GM12875 (cell line): ENCODE measurements at regions not wholly inside any gene's neighbourhood (a gene's known extent, or its start where the extent isn't known, plus 50 kb on each side); places are given as distances from the start of the nearest gene placed in this dataset.

Experiments used
- H3K4me3 ChIP-seq: one replicate; pipeline ENCODE4 v1.5.1; 2011; ENCODE audit warnings: low read depth, low read length, control low read depth
- CTCF ChIP-seq: IDR thresholded peaks from 2 replicates; pipeline ENCODE4 v1.5.1; 2011; ENCODE audit warnings: low read depth, mild to moderate bottlenecking, control low read depth, inconsistent platforms, low read length, moderate library complexity, borderline replicate concordance; ENCODE audit not compliant: insufficient read depth

GRCh38 chr13:59094181-59094580, 1069.5 kb downstream of the DIAPH3 start:
- TF ChIP-seq CTCF = no peak
- no peak overlapping the region for H3K4me3 ChIP-seq

- TF ChIP-seq CTCF = no peak
- no peak overlapping the region for H3K4me3 ChIP-seq
These were observed 1064.3 kb downstream of the DIAPH3 start for GRCh38 chr13:59099182-59099974.

GRCh38 chr13:59103004-59103768, 1060.5 kb downstream of the DIAPH3 start:
- no peak for TF ChIP-seq CTCF
- no peak overlapping the region for H3K4me3 ChIP-seq

- H3K4me3 ChIP-seq = no peak overlapping the region
- no peak for TF ChIP-seq CTCF
These were observed 1052.0 kb downstream of the DIAPH3 start for GRCh38 chr13:59111751-59112171.

GRCh38 chr13:59112221-59112718, 1051.5 kb downstream of the DIAPH3 start:
- H3K4me3 ChIP-seq = no peak overlapping the region
- no peak for TF ChIP-seq CTCF

- no peak overlapping the region for H3K4me3 ChIP-seq
- TF ChIP-seq CTCF = no peak
These were observed 1044.3 kb downstream of the DIAPH3 start for GRCh38 chr13:59119475-59119874.
